Osteocyte (in vitro differentiated cells): ENCODE measurements at regions not wholly inside any gene's neighbourhood (a gene's known extent, or its start where the extent isn't known, plus 50 kb on each side); places are given as distances from the start of the nearest gene placed in this dataset.

ENCODE experiments used
- DNase-seq: peaks from one replicate; pipeline ENCODE4 v3.0.0; 2021; ENCODE audit warnings: mixed read lengths; ENCODE audit not compliant: unreplicated experiment; ENCODE audit errors: extremely low spot score
- H3K27ac Mint-ChIP-seq: one replicate; pipeline ENCODE4 v1.8.0; 2021; ENCODE audit warnings: mild to moderate bottlenecking, mixed read lengths; ENCODE audit not compliant: unreplicated experiment
- H3K27me3 Mint-ChIP-seq: one replicate; pipeline ENCODE4 v1.8.0; 2021; ENCODE audit warnings: mixed read lengths; ENCODE audit not compliant: unreplicated experiment
- H3K36me3 Mint-ChIP-seq: one replicate; pipeline ENCODE4 v1.8.0; 2021; ENCODE audit warnings: mixed read lengths; ENCODE audit not compliant: unreplicated experiment
- H3K4me1 Mint-ChIP-seq: one replicate; pipeline ENCODE4 v1.8.0; 2021; ENCODE audit warnings: mixed read lengths; ENCODE audit not compliant: unreplicated experiment
- H3K4me3 Mint-ChIP-seq: one replicate; pipeline ENCODE4 v1.8.0; 2021; ENCODE audit warnings: mild to moderate bottlenecking, moderate library complexity, mixed read lengths; ENCODE audit not compliant: unreplicated experiment
- H3K9me3 Mint-ChIP-seq: one replicate; pipeline ENCODE4 v1.8.0; 2021; ENCODE audit warnings: mixed read lengths; ENCODE audit not compliant: unreplicated experiment
- TF ChIP-seq, protein P1 (sequence below): fragments of 200-600 bp; sonication (generic); IDR thresholded peaks from 2 replicates; pipeline ENCODE4 v1.5.0; 2021; ENCODE audit warnings: antibody characterized with exemption, mild to moderate bottlenecking, moderate library complexity

DNA sequence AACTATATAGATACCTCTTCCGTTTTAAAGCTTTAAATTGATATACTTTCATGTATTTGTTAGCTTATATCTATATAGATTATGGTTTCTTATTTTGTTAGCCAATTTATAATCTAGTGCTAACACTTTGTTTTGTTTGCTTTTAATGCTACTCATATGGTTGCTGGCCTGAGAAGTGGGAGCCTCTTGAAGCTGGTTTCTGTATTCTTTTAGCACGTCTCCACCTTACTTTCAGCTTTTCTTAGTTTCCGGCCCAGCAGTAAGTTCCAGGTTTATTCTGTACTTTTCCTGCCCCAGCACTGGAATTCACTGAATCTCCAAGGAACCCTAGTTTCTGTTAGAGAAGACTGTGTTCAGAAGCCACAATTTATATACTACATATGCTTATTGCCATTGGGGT is 458.9 kb downstream of the PRR16 start:
- H3K4me1 Mint-ChIP-seq, result no peaks in the 10 kb centered on the region
- no peaks in the 10 kb centered on the region for H3K9me3 Mint-ChIP-seq
- DNase-seq, result no peak
- H3K4me3 Mint-ChIP-seq, result no peak overlapping the region
- H3K27ac Mint-ChIP-seq, result no peak overlapping the region
- H3K36me3 Mint-ChIP-seq, result no peaks in the 10 kb centered on the region
- TF ChIP-seq, protein P1, sequence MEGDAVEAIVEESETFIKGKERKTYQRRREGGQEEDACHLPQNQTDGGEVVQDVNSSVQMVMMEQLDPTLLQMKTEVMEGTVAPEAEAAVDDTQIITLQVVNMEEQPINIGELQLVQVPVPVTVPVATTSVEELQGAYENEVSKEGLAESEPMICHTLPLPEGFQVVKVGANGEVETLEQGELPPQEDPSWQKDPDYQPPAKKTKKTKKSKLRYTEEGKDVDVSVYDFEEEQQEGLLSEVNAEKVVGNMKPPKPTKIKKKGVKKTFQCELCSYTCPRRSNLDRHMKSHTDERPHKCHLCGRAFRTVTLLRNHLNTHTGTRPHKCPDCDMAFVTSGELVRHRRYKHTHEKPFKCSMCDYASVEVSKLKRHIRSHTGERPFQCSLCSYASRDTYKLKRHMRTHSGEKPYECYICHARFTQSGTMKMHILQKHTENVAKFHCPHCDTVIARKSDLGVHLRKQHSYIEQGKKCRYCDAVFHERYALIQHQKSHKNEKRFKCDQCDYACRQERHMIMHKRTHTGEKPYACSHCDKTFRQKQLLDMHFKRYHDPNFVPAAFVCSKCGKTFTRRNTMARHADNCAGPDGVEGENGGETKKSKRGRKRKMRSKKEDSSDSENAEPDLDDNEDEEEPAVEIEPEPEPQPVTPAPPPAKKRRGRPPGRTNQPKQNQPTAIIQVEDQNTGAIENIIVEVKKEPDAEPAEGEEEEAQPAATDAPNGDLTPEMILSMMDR, result no peak
- H3K27me3 Mint-ChIP-seq, result no peaks in the 10 kb centered on the region

DNA sequence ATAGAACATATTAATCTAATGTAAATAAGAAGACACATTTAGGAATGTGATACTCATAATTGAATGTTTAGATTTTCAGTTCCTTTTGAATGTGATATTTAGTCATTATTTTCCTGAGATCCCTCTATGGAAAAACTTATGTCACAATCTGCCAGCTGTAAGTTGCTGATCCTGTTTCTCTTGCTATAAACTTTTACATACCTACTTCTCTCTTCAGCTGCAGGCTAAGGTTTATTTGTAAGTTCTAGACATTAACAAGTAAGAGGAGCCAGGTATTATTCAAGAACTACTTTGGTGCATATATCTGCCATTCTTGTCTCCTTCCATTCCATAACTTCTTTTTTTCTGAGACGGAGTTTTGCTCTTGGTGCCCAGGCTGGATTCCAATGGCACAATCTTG is 462.4 kb downstream of the PRR16 start:
- Mint-ChIP-seq H3K27ac (no peak overlapping the region), H3K4me1 (no peaks in the 10 kb centered on the region), H3K36me3 (no peaks in the 10 kb centered on the region), H3K9me3 (no peaks in the 10 kb centered on the region), H3K4me3 (no peak overlapping the region), H3K27me3 (no peaks in the 10 kb centered on the region)
- DNase-seq, result no peak
- TF ChIP-seq, protein P1, result no peak

DNA sequence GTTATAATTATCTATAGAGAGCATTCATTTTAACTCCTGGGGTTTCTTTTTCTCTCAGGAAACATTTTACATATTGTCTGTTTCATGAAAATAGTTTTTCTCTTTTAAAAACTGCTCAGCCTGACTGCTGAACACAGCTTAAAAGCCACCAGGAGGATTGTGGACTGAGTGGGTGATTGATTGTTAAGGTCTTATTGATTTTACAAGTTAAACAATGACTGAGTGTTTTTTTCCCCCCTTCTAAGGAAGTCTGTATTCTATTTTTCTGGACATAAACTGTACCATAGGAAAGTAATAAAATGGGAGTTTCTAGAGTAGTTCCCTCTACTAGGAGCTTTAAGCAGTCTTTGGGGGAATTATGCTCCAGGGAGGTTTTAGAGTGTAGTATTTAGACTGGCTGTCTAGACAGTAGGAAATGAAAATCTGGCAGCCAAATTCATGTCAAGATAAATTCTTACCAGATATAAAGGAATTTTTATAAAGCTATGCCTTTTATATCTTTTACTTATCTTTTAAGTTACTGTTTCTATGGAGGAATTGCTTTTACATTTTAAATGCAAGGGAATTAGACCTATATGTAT is 463.9 kb downstream of the PRR16 start:
- no peaks in the 10 kb centered on the region for H3K4me1 Mint-ChIP-seq
- H3K9me3 Mint-ChIP-seq, result no peaks in the 10 kb centered on the region
- H3K36me3 Mint-ChIP-seq, result no peaks in the 10 kb centered on the region
- no peak overlapping the region for H3K27ac Mint-ChIP-seq
- no peak overlapping the region for H3K4me3 Mint-ChIP-seq
- TF ChIP-seq, protein P1, result no peak
- DNase-seq, result no peak
- H3K27me3 Mint-ChIP-seq, result peaks cover 3% of the 10 kb centered on the region

DNA sequence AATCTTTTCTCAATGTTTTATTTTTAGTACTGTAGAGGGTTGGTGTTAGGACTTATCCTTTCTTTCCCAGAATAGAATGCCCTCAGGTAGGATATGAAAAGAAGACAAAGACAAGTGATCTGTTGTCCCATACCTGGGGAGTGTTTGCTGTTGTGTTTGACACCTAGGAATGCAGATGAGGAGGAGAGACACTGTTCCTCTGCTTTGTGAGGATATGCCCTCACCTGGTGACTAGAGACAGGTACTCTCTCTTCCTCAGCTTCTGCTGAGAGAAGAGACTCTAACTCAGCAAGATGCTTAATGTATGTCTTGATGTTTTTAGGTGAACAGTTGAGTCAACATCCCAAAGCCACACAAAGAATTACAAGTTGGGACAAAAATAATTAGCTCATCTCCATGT is 468.4 kb downstream of the PRR16 start:
- H3K27me3 Mint-ChIP-seq, result peaks cover 3% of the 10 kb centered on the region
- H3K27ac Mint-ChIP-seq, result no peak overlapping the region
- TF ChIP-seq, protein P1, result no peak
- H3K4me1 Mint-ChIP-seq, result no peaks in the 10 kb centered on the region
- DNase-seq, result no peak
- no peak overlapping the region for H3K4me3 Mint-ChIP-seq
- no peaks in the 10 kb centered on the region for H3K36me3 Mint-ChIP-seq
- no peaks in the 10 kb centered on the region for H3K9me3 Mint-ChIP-seq

DNA sequence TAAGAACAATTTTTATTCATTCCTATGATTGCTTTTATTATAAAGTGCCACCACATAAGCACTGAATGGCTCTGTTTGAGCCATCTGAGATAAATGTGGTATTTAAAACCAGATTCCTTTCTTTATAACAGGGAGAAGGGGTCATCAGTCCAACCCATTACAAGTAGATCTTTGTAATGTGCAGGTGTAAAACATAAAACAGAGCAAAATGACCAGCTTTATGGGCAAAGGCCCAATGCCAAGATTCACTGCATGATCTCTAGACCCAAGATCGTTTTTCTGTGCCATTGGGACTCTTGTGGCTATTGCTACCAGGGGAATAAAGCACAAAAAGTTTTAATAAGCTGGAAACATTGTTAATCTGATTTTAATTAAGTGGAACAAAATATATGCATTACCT is 469.9 kb downstream of the PRR16 start:
- TF ChIP-seq, protein P1, result no peak
- Mint-ChIP-seq H3K4me1 (no peaks in the 10 kb centered on the region), H3K36me3 (no peaks in the 10 kb centered on the region), H3K27ac (no peak overlapping the region), H3K4me3 (no peak overlapping the region), H3K27me3 (peaks cover 3% of the 10 kb centered on the region), H3K9me3 (no peaks in the 10 kb centered on the region)
- no peak for DNase-seq
